ENCODE measurements at regions not wholly inside any gene's neighbourhood (a gene's known extent, or its start where the extent isn't known, plus 50 kb on each side); places are given as distances from the start of the nearest gene placed in this dataset.

DNA sequence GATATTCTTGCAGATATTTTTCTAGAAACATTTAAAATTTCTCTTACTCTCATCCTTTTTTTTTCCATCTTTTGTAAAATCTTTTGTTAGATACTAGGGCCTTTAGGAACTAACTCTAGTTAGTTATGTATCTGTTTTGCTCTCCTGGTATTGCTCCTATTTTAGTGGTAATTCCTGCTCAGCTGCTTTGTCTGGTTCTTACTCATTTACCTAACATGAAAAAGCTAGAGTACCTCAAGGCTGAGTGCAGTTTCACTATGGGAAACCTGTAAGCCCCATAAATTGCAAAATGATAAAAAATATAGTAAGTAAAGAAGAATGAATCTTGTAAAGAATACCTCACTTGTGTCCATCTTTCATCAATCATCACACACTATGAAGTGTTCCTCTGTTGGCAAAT is 1602.0 kb downstream of the GRIK2 start:
- no peak for DNase-seq
- H3K27ac ChIP-seq (replicated peaks) = no peak overlapping the region
- TF ChIP-seq, protein P1, sequence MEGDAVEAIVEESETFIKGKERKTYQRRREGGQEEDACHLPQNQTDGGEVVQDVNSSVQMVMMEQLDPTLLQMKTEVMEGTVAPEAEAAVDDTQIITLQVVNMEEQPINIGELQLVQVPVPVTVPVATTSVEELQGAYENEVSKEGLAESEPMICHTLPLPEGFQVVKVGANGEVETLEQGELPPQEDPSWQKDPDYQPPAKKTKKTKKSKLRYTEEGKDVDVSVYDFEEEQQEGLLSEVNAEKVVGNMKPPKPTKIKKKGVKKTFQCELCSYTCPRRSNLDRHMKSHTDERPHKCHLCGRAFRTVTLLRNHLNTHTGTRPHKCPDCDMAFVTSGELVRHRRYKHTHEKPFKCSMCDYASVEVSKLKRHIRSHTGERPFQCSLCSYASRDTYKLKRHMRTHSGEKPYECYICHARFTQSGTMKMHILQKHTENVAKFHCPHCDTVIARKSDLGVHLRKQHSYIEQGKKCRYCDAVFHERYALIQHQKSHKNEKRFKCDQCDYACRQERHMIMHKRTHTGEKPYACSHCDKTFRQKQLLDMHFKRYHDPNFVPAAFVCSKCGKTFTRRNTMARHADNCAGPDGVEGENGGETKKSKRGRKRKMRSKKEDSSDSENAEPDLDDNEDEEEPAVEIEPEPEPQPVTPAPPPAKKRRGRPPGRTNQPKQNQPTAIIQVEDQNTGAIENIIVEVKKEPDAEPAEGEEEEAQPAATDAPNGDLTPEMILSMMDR (IDR thresholded peaks at IDR 0.05; ENCODE audit: borderline replicate concordance) = no peak
- H3K4me1 ChIP-seq = no peaks in the 10 kb centered on the region
- peaks cover 5% of the 10 kb centered on the region for H3K9me3 ChIP-seq (replicated peaks)
- no peak overlapping the region for H3K4me3 ChIP-seq
- intact Hi-C loops (cut with micrococcal nuclease) = no loop called here
- H3K36me3 ChIP-seq = no peaks in the 10 kb centered on the region
- no peaks in the 10 kb centered on the region for H3K27me3 ChIP-seq (ENCODE audit: low read depth)

DNA sequence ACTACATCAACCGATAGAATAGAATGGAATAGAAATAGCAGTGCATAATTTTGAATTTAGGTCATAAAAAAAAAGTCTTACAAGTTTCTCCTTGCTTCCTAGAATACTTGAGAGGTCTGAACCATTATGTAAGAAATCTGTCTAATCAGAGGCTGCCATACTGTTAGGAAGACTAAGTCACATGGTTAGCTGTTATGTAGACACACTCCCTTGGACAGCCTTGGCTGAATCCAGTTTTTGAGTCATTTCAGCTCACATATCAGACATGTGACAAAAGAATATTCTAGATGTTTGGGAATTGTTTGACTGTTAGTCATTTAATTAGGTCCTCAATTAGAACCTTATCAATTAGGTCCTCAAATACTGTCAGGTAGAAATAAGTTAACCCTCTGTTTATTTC is 1601.4 kb downstream of the GRIK2 start:
- Histone ChIP-seq H3K4me1 (no peaks in the 10 kb centered on the region), H3K27me3 (ENCODE audit: low read depth) (no peaks in the 10 kb centered on the region), H3K9me3 (replicated peaks) (peaks cover 5% of the 10 kb centered on the region), H3K4me3 (no peak overlapping the region), H3K36me3 (no peaks in the 10 kb centered on the region), H3K27ac (replicated peaks) (no peak overlapping the region)
- DNase-seq = no peak
- TF ChIP-seq, protein P1 (IDR thresholded peaks at IDR 0.05; ENCODE audit: borderline replicate concordance) = no peak
- intact Hi-C loops (cut with micrococcal nuclease) = no loop called here

DNA sequence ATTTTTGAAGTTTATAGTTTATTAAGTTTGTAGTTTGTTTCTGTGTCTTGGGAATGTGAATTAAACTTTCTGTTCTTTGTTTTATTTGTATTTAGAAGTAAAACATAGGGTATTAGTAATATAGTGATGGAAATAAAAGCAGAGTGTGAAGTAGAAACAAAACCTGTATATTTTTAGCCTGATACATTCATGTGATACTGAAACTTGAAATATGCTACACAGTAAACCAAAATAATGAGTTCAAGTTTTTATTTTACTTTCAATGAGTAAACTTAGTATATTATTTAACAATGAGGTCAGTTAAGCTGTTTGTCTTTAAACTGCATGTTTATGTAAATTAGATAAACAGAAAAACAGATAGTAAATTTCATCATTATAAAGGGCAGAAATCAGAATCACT is 1592.6 kb downstream of the GRIK2 start:
- TF ChIP-seq, protein P1 (IDR thresholded peaks at IDR 0.05; ENCODE audit: borderline replicate concordance) = no peak
- no peak overlapping the region for H3K27ac ChIP-seq (replicated peaks)
- no peaks in the 10 kb centered on the region for H3K9me3 ChIP-seq (replicated peaks)
- H3K36me3 ChIP-seq = no peaks in the 10 kb centered on the region
- no peak overlapping the region for H3K4me3 ChIP-seq
- intact Hi-C loops (cut with micrococcal nuclease) = no loop called here
- no peak for DNase-seq
- H3K4me1 ChIP-seq = no peaks in the 10 kb centered on the region
- no peaks in the 10 kb centered on the region for H3K27me3 ChIP-seq (ENCODE audit: low read depth)

DNA sequence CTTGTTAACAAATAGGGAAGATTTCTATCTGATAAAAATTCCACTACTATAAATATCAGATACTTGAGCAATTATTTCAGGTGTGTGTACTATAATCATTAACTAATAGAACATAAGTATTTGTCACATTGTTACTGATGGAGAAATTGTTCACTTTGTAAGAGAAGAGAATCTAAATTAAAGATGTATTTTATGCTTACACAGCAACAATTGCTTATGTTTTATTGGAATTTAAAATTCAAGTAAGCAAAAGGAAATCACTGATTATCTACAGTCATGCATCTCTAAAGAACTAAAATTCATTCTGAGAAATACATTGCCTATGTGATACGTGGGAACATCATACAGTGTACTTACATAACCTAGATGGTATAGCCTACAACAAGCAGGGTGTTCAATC is 1590.8 kb downstream of the GRIK2 start:
- Histone ChIP-seq H3K27ac (replicated peaks) (no peak overlapping the region), H3K36me3 (no peaks in the 10 kb centered on the region), H3K4me3 (no peak overlapping the region), H3K27me3 (ENCODE audit: low read depth) (no peaks in the 10 kb centered on the region), H3K9me3 (replicated peaks) (peaks cover under 1% of the 10 kb centered on the region), H3K4me1 (no peaks in the 10 kb centered on the region)
- intact Hi-C loops (cut with micrococcal nuclease) = no loop called here
- no peak for DNase-seq
- TF ChIP-seq, protein P1 (IDR thresholded peaks at IDR 0.05; ENCODE audit: borderline replicate concordance) = no peak

DNA sequence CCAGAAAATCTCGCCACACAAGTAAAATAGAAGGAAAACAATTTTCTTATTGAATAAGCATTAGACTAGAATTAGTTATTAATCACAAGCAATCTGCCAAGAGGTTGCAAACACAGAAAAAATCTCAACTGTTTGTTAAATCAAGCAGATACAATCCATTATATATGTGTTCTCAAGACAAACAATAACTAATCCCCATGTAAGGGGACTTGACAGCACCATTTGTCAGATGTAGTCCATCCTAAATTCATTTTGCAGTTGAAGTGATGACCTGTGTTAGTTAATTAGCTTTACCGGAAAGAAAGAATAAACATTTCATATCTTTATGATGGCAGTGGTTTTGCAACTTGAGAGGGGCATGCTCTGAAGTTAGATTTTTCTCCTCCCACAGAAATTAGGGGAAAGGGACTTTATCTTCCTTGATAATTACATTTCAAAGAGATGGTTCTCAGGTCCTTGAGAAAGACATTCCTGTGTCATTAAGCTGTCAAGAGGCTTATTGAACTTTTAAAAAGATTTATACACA is 1588.0 kb downstream of the GRIK2 start:
- H3K27ac ChIP-seq (replicated peaks) = no peak overlapping the region
- H3K9me3 ChIP-seq (replicated peaks) = peaks cover 10% of the 10 kb centered on the region
- H3K27me3 ChIP-seq (ENCODE audit: low read depth) = no peaks in the 10 kb centered on the region
- H3K4me3 ChIP-seq = no peak overlapping the region
- no peaks in the 10 kb centered on the region for H3K4me1 ChIP-seq
- intact Hi-C loops (cut with micrococcal nuclease) = no loop called here
- DNase-seq = no peak
- H3K36me3 ChIP-seq = no peaks in the 10 kb centered on the region
- TF ChIP-seq, protein P1 (IDR thresholded peaks at IDR 0.05; ENCODE audit: borderline replicate concordance) = no peak

All from left ventricle myocardium inferior (tissue), 1 donor.